IPS-NIHi11 (cell line): ENCODE measurements at regions not wholly inside any gene's neighbourhood (a gene's known extent, or its start where the extent isn't known, plus 50 kb on each side); places are given as distances from the start of the nearest gene placed in this dataset.
"Not testable (repeated sequence)": the region's sequence is repeated elsewhere in the genome, so short reads cannot be mapped to it uniquely, and the experiment has no call there.

ENCODE experiments used
- DNase-seq: peaks from one replicate; pipeline ENCODE4 v3.0.0; 2012; ENCODE audit warnings: mixed read lengths, low spot score

- no peak for DNase-seq
Measured at GRCh38 chr7:149682038-149682437, 91.3 kb downstream of the ZNF467 start.

DNA sequence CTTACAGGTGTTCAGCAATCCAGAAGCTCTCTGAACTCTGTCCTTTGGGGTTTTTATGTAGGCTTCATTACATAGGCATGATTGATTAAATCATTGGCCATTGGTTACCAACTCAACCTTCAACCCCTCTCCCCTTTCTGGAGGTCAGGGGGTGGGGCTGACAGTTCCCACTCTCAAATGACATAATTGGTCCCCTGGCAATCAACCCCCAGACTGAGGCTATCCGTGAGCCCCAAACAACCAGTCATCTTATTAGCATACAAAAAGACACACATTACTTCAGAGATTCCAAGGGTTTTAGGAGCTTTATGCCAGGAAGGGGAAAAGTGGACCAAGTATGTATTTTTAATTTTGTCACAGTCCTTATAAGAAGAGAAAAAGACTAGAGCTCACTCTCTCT, 92.1 kb downstream of the ZNF467 start:
- DNase-seq = no peak

GRCh38 chr7:149680331-149681025, 92.9 kb downstream of the ZNF467 start:
- DNase-seq = no peak

DNA sequence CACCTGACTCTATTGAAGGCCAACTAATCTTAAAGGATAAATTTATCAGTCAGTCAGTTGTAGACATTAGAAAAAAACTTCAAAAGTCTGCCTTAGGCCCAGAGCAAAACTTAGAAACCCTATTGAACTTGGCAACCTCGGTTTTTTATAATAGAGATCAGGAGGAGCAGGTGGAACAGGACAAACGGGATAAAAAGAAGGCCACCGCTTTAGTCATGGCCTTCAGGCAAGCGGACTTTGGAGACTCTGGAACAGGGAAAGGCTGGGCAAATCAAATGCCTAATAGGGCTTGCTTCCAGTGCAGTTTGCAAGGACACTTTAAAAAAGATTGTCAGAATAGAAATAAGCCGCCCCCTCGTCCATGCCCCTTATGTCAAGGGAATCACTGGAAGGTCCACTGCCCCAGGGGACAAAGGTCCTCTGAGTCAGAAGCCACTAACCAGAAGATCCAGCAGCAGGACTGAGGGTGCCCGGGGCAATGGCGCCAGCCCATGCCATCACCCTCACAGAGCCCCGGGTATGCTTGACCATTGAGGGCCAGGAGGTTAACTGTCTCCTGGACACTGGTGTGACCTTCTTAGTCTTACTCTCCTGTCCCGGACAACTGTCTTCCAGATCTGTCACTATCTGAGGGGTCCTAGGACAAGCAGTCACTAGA, 98.5 kb downstream of the ZNF467 start:
- DNase-seq = not testable (repeated sequence)

DNA sequence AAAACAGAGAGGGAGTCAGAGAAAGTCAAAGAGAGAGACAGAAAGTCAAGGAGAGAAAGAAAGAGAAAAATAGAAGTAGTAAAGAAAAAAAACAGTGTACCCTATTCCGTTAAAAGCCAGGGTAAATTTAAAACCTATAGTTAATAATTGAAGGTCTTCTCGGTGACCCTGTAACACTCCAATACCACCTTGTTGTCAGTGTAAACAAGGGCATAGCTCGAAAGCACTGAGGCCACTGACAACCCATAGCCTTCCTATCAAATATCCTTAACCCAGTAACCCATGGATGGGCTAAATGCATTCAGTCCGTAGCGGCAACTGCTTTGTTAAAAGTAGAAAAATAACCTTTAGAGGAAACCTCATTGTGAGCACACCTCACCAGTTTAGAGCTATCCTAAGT, 100.4 kb downstream of the ZNF467 start:
- DNase-seq = no peak

DNA sequence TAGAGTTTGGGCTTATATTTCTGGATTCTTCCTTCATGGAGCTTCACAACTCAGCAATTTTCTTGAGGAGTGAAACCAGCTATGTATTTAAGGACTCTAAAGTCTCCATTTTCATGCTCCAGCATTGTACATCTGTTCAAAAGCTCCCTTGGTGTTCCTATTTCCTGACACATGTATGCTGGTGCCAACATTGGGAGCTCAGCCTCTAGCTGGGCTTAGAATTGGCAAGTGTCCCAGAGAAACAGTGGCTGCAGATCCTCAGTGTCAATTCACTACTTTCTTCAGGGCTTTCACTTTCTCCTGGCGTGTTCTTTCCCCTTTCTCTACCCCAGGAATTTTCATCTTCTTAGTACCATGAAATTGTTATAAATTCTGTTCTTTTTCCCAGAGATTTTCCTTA, 103.1 kb downstream of the ZNF467 start:
- DNase-seq = no peak

- DNase-seq = no peak
Measured at GRCh38 chr7:149669121-149669818, 104.1 kb downstream of the ZNF467 start.

DNA sequence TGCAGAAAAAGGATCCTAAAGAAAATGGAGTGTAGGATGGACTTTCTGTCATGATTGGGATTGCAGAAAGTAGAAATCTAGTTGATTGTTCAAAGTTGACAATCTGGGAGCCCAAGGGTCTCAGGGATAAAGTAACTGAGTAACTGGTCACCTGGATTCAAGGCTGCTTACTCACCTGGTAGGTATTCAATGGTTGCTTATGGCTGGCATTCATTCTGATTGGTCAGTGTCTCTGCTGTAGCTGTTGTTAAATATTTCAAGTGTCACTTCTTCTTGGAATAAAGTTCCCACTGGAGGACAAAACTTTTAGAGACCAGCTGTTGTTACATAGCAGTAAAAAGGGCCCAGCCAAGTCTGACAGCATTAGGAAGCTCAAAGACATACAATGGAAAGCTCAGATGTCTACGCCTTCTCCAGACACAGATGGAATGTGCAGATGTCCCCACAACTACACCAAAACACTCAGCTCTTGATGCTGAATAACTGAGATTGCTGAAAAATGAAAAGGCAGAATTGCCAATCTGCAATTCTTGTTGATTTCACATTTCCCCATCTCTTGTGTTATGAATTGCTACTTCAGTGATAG, 106.9 kb downstream of the ZNF467 start:
- DNase-seq = no peak

DNA sequence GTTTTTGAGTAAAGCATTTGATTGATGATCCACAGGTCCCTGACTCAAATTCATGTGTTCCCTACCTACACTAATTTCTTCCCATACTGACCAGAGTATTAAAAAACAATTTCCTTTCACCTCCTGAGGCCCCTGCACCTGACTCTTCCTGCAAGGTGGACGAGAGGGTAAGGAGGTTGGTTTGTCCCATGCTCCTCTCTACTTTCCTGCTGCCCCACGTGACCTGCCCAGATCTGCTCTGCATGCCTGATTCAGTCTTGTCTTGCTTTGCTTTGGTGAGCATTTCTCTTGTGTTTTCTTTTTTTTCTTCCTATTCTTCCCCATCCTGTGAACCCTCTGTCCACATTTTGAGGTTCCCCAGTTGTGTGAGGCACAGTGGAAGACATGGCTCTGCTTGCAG, 107.8 kb downstream of the ZNF467 start:
- DNase-seq = not testable (repeated sequence)

DNA sequence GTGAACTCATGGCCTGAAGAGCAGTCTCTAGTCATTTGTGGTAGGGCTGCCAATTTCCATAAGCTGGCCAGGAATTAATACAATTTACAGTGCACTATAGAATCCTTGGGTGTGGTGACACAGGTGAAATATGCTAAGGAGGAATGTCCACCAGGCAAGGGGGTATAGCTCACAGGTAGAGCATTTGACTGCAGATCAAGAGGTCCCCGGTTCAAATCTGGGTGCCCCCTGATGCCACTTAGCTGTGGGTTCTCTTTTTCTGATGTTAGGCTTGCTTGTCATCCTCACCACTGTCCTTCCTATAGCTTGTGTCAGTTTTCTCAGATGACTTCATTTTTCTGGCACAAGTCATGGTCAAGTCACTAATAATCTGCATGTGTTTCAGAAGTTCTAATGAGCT, 108.7 kb downstream of the ZNF467 start:
- no peak for DNase-seq

GRCh38 chr7:149664176-149664575, 109.2 kb downstream of the ZNF467 start:
- DNase-seq = no peak

GRCh38 chr7:149662591-149663095, 110.7 kb downstream of the ZNF467 start:
- peak; percentile 75 for DNase-seq

- DNase-seq = no peak
Measured at GRCh38 chr7:149655784-149656183, 117.6 kb downstream of the ZNF467 start.

DNA sequence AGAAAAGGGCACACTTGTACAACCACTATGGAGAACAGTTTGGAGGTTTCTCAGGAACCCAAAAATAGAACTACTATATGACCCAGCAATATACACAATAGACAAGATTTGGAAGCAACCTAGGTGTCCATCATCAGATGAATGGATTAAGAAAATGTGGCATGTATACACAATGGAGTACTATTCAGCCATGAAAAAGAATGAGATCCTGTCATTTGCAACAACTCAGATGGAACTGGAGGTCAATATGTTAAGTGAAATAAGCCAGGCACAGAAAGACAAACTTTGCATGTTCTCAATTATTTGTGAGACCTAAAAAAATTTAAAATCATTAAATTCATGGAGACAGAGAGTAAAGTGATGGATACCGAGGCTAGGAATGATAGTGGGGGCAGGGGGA, 118.8 kb downstream of the ZNF467 start:
- no peak for DNase-seq

DNA sequence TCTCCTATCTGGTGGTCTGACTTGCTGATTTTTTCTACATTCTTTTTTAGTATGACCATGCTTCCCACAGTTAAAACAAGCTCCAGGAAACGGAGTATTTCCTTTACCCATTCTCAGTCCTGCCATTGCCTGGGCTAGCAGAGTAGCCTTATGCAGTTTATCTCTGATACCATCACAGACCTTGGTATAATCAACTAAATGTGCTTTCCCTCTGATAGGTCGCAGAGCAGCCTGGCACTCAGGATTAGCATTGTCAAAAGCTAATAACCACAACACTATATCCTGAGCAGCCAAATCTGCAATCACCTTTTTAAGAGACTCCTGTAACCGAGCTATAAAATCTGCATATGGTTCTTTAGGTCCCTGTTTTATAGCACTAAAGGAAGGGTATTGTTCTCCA, 123.2 kb downstream of the ZNF467 start:
- not testable (repeated sequence) for DNase-seq

GRCh38 chr7:149644754-149645153, 128.6 kb downstream of the ZNF467 start:
- DNase-seq = no peak

- no peak for DNase-seq
Measured at GRCh38 chr7:149642589-149642988, 130.8 kb downstream of the ZNF467 start.

- no peak for DNase-seq
Measured at GRCh38 chr7:149638566-149639320, 134.6 kb downstream of the ZNF467 start.

- no peak for DNase-seq
Measured at GRCh38 chr7:149637911-149638565, 135.3 kb downstream of the ZNF467 start.

DNA sequence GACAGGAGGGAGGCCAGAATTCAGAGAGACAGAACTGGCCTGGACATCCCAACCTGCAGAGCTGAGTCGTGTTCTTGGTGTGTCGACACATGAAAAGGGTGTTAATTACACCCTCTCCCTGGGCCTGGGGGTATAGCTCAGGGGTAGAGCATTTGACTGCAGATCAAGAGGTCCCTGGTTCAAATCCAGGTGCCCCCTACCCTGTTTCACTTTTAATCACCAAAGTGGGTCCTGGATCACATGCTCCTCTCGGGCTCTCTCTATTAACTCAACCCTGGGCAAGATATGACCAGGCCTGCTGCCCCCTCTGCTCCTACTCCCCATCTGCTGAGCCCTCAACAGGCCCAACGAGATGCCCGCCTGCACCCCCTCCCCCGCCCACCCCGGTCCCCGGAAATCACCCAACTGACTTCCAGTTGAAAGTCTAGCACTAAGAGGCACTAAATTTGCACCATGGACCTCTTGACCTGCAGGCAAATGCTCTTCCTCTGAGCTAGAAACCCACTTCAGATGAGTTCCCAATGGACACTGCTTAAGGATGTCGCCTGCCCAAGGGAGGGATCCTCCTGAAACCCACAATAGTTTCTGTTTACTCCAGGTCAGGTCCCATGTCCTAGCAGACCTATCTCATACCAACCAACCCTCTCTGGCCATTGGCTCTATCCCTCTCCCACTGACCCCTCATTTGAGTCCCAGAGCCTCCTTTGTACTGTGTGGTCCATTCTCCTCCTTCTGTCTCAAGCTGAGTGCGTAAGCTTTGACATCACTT, 137.6 kb downstream of the ZNF467 start:
- DNase-seq = peak; percentile 42
